GM12878 (cell line): ENCODE measurements at regions not wholly inside any gene's neighbourhood (a gene's known extent, or its start where the extent isn't known, plus 50 kb on each side); places are given as distances from the start of the nearest gene placed in this dataset.

Source experiments
- CEBPB ChIP-seq, 2 experiments: fragments of 150-350 bp in 1 of 2; IDR thresholded peaks; 2 replicates each; pipeline ENCODE4 v1.6.1; 2012 to 2014; ENCODE audit warnings: low read depth in 2 of 2, low read length in 2 of 2, borderline replicate concordance in 1 of 2, inconsistent platforms in 1 of 2
- CHD2 ChIP-seq: IDR thresholded peaks from 2 replicates; pipeline ENCODE4 v1.6.1; 2011; ENCODE audit warnings: low read depth, low read length, improper control_type of control experiment, borderline replicate concordance
- E2F8 ChIP-seq: fragments of 450-650 bp; IDR thresholded peaks from 2 replicates; pipeline ENCODE4 v1.6.1; 2018; ENCODE audit warnings: mild to moderate bottlenecking, low read depth, moderate library complexity; ENCODE audit not compliant: partially characterized antibody
- EP300 ChIP-seq, 2 experiments: fragments of 150-350 bp in 1 of 2; IDR thresholded peaks; 2 replicates each; pipeline ENCODE4 v1.6.1; 2011 to 2012; ENCODE audit warnings: low read depth in 2 of 2, low read length in 2 of 2, borderline replicate concordance in 1 of 2, improper control_type of control experiment in 1 of 2, inconsistent platforms in 1 of 2; ENCODE audit not compliant: control insufficient read depth in 1 of 2
- HCFC1 ChIP-seq: fragments of 150-350 bp; IDR thresholded peaks from 2 replicates; pipeline ENCODE4 v1.6.1; 2014; ENCODE audit warnings: low read length
- KDM1A ChIP-seq: fragments of 200-600 bp; sonication (generic); IDR thresholded peaks from 2 replicates; pipeline ENCODE4 v1.6.1; 2016; ENCODE audit warnings: borderline replicate concordance
- POLR2A ChIP-seq: IDR thresholded peaks from 2 replicates; pipeline ENCODE4 v1.6.1; 2011; ENCODE audit warnings: low read depth, mild to moderate bottlenecking, low read length
- POLR2AphosphoS2 ChIP-seq: IDR thresholded peaks from 2 replicates; pipeline ENCODE4 v1.6.1; 2011; ENCODE audit warnings: low read depth, mild to moderate bottlenecking, low read length, improper control_type of control experiment, moderate library complexity
- POLR2AphosphoS5 ChIP-seq: IDR thresholded peaks from 2 replicates; pipeline ENCODE4 v1.6.1; 2011; ENCODE audit warnings: mild to moderate bottlenecking, low read length, inconsistent platforms
- POU2F2 ChIP-seq: IDR thresholded peaks from 3 replicates; pipeline ENCODE4 v1.6.1; 2011; ENCODE audit warnings: low read depth, mild to moderate bottlenecking, low read length, borderline replicate concordance
- TAF1 ChIP-seq: IDR thresholded peaks from 2 replicates; pipeline ENCODE4 v1.6.1; 2011; ENCODE audit warnings: mild to moderate bottlenecking, low read depth, low read length, borderline replicate concordance
- ZNF207 ChIP-seq: fragments of 450-650 bp; IDR thresholded peaks from 2 replicates; pipeline ENCODE4 v1.6.1; 2014; ENCODE audit warnings: antibody characterized with exemption, mild to moderate bottlenecking, borderline replicate concordance

- TF ChIP-seq EP300 (IDR thresholded peaks at IDR 0.05; ENCODE audit: borderline replicate concordance in 1 of 2, control insufficient read depth in 1 of 2, low read depth in 2 of 2, low read length in 2 of 2) = no peak
- TF ChIP-seq E2F8 = no peak
- no peak for TF ChIP-seq POU2F2
- no peak for TF ChIP-seq TAF1
- TF ChIP-seq KDM1A = no peak
- no peak for TF ChIP-seq POLR2AphosphoS5
- no peak for TF ChIP-seq POLR2A
- TF ChIP-seq ZNF207 = no peak
- TF ChIP-seq CEBPB (IDR thresholded peaks at IDR 0.05; ENCODE audit: borderline replicate concordance in 1 of 2, low read depth in 2 of 2, low read length in 2 of 2) = no peak
- TF ChIP-seq HCFC1 = no peak
- TF ChIP-seq CHD2 = no peak
- no peak for TF ChIP-seq POLR2AphosphoS2
These were observed 772.0 kb upstream of the FAM174A start for GRCh38 chr5:99763021-99763774.
